Kidney epithelial cell (primary cell): ENCODE measurements at regions not wholly inside any gene's neighbourhood (a gene's known extent, or its start where the extent isn't known, plus 50 kb on each side); places are given as distances from the start of the nearest gene placed in this dataset.

Experiments used
- DNase-seq: peaks from one replicate; pipeline ENCODE4 v3.0.0-alpha.2; 2010; ENCODE audit warnings: low read depth
- H3K27me3 ChIP-seq: 2 replicates; pipeline ENCODE4 v1.6.0; 2011; ENCODE audit warnings: low read length; ENCODE audit not compliant: control insufficient read depth, insufficient read depth
- H3K36me3 ChIP-seq: 2 replicates; pipeline ENCODE4 v1.5.1; 2011; ENCODE audit warnings: low read length; ENCODE audit not compliant: control insufficient read depth, insufficient read depth
- H3K4me3 ChIP-seq: 2 replicates; pipeline ENCODE4 v1.5.1; 2011; ENCODE audit warnings: low read depth, mild to moderate bottlenecking, control low read depth, low read length
- CTCF ChIP-seq: IDR thresholded peaks from 2 replicates; pipeline ENCODE4 v1.5.1; 2011; ENCODE audit warnings: mild to moderate bottlenecking, moderate library complexity, low read length, control low read depth, inconsistent platforms; ENCODE audit not compliant: insufficient read depth, poor library complexity, severe bottlenecking

GRCh38 chr4:71201817-71202576 is 136.8 kb upstream of the SLC4A4 start:
- DNase-seq = no peak
- Histone ChIP-seq H3K27me3 (no peaks in the 10 kb centered on the region), H3K4me3 (no peak overlapping the region), H3K36me3 (no peaks in the 10 kb centered on the region)
- TF ChIP-seq CTCF = no peak

- no peaks in the 10 kb centered on the region for H3K27me3 ChIP-seq
- no peak overlapping the region for H3K4me3 ChIP-seq
- no peak for DNase-seq
- no peak for TF ChIP-seq CTCF
- H3K36me3 ChIP-seq = no peaks in the 10 kb centered on the region
Measured at GRCh38 chr4:71202705-71203104, 136.1 kb upstream of the SLC4A4 start.

- no peak for TF ChIP-seq CTCF
- Histone ChIP-seq H3K4me3 (no peak overlapping the region), H3K27me3 (no peaks in the 10 kb centered on the region), H3K36me3 (no peaks in the 10 kb centered on the region)
- DNase-seq = no peak
Measured at GRCh38 chr4:71204056-71204455, 134.8 kb upstream of the SLC4A4 start.

GRCh38 chr4:71206763-71207162 is 132.1 kb upstream of the SLC4A4 start:
- no peaks in the 10 kb centered on the region for H3K36me3 ChIP-seq
- H3K4me3 ChIP-seq = no peak overlapping the region
- no peak for DNase-seq
- no peaks in the 10 kb centered on the region for H3K27me3 ChIP-seq
- no peak for TF ChIP-seq CTCF

- Histone ChIP-seq H3K4me3 (no peak overlapping the region), H3K27me3 (no peaks in the 10 kb centered on the region), H3K36me3 (no peaks in the 10 kb centered on the region)
- TF ChIP-seq CTCF = no peak
- no peak for DNase-seq
Measured at GRCh38 chr4:71209161-71209560, 129.7 kb upstream of the SLC4A4 start.

GRCh38 chr4:71210823-71211222 is 128.0 kb upstream of the SLC4A4 start:
- no peaks in the 10 kb centered on the region for H3K27me3 ChIP-seq
- no peak for TF ChIP-seq CTCF
- H3K4me3 ChIP-seq = no peak overlapping the region
- DNase-seq = no peak
- no peaks in the 10 kb centered on the region for H3K36me3 ChIP-seq
